ENCODE measurements at regions not wholly inside any gene's neighbourhood (a gene's known extent, or its start where the extent isn't known, plus 50 kb on each side); places are given as distances from the start of the nearest gene placed in this dataset.
"Not testable (repeated sequence)": the region's sequence is repeated elsewhere in the genome, so short reads cannot be mapped to it uniquely, and the experiment has no call there.

DNA sequence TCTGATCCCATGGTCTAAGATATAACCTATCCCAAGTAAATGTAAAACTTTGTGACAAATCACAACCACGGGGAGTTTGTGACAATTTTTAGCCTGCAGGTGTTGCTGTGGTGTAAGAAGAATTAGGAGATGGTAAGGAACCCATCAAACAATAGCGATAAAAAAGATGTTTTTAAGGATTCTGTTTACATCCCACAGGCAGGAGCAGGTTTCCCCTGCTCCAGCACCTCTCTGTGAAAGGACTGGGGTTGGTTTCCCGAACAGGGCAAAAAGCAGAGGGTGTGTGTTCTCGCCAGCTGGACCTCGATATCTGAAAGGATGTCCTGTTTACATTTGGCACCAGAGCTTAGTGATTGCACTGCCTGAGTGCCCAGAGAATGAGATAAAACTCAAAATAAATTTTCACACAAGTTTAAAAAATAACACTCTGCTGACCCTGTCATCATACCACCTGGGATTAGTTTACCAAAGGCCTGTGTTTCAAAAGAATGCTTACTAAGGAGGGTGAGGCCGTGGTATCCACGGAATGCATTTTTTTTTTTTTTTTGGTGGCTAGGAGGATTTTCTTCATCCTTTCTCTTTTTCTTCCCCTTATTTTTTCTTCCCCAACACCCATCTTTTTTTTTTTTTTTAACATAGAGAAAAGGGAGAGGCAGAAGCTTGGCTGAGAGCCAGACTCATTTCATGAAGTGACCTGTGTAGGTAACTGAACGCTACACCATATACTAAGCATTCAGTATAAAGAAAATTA lies 151.8 kb upstream of the DPH6 start:
- no peak for DNase-seq

DNA sequence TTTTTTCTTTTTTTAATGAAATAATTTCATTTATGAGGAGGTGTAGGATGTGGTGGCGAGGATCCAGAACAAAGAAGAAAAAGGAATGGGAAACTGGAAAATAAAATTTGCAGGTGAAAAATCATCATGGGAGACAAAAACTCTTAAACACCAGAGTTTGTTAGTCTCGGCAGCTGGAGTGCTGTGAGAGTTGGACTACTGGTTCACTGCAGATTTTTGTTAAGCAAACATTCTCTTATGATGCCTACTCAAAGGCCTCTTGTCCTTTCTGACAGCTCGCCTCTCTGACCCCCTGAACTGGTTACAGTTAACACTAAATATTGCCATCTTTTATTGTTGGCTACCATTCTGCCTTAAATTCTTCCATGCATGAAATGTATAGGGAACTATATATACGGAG lies 152.4 kb upstream of the DPH6 start:
- no peak for DNase-seq

DNA sequence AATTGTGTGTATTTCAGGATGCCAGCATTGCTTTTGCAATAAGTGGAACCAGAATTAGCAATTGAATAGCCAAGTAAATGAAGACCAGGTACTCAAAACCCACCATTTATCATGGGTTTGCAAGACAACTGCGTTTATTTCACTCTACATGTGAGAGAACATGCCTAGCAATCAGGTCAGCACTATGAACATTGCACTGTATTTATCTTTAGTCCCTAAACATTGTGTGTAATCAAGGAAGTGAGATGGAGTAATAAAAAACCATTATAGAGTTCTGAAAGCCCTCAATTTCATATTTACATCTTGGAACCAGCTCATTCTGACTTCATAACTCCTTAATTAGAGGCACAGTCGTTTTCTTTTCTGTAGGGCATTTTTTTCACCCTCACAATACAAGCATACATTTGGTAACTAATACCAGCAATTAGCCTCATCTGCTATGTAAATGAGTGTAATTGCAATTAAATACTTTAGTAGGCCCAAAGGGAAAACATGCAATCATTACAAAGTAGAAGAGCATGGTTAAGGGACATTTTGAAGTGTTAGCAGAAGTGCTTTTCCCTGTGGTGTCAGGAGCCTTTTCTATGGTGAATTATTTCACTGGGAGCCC lies 153.1 kb upstream of the DPH6 start:
- no peak for DNase-seq

DNA sequence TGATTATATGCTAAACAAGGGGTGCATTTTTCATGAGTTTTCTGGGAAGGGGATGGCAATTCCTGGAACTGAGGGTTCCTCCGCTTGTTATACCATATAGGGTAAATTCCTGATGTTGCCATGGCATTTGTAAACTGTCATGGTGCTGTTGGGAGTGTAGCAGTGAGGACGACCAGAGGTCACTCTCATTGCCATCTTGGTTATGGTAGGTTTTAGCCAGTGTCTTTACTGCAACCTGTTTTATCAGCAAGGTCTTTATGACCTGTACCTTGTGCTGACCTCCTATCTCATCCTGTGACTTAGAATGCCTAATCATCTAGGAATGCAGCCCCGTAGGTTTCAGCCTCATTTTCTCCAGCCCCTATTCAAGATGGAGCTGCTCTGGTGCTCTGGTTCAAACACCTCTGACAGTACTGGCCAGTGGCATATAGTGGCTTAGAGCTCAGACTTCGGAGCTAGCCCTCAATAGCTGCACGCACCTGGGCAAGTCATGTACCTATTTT lies 154.2 kb upstream of the DPH6 start:
- not testable (repeated sequence) for DNase-seq

DNA sequence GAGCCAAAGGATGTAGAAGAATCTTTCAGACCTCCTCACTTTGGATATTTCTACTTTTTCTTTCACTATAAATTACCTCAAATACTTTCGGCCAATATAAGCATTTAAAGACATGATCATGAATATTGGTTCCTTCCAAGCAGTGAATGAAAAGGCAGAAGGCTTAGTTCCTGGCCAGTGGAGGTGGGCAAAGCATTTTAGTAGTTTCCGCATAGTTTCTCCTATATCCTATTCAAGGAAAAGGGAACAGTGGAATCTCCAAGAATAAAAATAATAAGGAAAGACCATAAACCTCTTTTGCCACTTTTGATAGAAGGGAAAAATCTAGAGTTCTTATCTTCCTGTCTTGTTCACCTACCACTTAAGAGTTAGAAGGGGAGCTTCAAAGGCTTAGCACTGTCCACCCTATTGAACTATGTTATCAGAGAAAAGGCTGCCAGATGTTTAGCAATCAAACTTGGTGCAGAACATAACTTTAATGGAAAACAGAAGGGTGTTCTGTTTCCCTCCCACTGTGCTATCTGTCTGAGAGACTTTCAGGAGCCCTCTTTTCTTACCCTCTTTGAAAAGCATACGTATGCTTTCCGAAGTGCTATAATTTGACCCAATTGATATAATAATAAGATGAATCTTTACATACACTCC lies 155.6 kb upstream of the DPH6 start:
- no peak for DNase-seq

DNA sequence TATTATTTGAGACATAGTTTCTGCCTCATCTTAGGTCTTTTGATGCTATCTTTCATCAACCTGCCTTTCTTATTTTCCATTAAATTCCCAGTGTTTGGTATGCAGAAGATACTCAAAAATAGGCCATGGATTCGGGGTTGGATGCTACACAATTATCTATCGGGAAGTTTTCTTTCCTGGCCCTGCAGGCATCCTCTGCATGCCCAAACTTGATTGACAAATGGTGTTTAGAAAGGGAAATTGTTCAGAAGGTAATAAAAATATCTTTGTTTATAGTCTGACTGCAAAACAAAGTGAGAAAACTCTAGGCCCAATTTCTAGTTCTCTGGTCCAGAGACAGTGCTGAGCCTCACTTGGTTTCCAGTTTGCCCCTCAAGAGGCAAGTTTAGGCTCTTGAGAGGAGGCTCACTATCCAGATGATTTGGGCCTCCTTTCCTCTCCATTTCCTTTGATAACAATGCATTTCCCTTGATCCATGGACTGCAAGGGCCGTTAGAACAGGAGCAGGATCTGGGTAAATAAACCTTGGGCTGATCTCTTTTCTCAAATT lies 157.1 kb upstream of the DPH6 start:
- no peak for DNase-seq

DNA sequence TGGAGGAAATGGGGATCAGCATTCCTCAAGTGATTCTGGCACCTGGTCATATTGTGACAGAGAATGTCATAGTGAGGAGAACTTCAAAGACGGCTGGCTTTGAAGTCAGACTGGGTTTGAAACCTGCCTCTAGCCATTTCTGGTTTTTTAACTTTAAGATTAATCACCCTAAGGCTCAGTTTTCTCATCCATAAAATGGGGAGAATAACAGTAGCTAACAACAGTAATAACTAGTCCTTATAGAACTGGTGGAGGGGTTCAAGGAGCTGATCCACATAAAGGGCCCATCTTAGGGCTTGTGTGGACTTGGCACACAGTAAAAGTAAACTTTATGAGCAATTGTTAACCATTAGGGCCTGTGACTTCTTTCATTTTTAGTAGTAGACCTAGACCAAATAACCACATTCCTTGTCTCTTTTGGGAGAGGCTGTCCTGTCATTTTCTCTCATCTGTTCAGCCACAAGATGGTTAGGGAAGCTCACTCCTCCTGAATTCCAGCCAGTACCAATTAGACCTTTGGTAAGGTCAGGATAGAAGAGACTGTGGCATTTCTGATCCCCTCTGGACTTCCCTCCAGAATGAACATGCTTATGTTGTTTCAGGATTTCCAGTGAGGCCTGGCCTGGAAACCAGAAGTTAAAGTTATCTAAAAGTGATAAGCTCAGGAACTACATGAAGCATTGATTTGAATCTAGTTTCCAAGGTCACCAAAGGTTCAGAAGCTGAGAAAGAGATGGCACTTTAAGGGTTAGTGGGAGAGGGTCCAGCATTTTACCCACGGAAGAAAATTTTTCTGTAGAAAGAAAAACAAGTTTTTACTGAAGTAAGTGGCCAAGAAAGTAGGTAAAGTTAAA lies 159.3 kb upstream of the DPH6 start:
- no peak for DNase-seq

DNA sequence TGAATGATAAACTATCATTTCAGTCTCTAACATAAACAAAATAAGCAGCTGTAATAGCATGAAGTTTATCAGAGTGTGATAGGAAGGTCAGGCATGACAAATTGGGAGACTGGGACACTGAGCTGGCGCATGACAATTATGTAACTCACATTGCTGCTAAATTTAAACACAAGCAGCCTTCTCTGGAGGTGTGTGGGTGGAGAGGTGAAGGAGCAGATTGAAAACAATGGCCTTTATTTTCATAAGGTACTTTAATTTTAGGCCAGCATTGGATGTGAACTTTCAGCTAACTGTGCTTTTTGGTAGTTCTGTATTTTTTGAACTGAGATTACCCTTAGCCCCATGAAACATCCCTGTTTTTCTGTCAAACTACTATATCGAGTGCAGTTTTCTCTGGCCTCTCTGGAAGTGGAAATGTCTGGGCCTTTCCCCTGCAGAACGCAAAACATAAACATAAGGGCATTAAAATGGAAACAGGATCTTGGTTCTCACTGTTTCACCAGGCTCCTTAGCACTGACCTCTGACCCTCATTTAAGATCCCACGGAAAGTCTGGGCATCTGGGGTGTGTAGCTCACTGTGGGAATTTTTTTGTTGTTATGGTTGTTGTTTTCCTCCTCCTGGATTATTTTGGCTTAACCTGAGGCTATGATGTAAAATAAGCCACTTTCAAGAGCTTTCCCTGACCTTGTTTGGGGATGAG lies 160.1 kb upstream of the DPH6 start:
- no peak for DNase-seq

DNA sequence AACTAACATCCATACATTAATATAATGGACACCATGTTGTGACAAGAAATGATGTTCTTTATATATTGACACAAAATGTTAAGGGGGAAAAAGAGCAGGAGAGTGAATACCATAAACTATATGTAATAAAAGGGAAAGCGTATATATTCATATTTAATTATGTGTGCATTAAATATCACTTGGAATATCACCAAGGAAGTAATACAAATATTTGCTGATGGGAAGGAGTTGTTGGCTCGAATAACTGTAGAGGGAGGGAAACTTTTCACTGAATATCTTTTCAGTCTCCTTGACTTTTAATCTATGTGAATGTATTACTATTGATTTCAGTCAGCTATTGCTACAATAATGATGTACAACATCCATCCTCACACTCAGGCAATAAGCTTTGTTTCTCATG lies 167.0 kb upstream of the DPH6 start:
- no peak for DNase-seq

DNA sequence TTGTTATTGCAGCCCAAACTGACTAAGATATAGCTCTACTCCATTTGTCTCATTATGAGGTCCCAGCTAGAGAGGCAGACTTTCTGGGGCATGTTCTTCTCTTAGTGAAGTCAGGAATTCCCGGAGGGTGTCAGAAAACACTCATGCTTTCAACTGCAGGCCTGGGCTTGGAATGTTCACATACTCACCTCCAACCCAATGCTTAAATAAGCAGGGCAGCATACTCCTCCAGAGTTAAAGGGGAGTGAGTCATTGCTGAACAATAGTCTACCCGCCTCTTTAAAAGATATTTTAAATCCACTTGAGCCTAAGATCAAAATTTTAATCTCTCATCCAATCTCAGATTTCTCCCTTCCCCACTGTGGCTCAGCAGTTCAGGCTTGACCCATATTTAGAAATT lies 167.8 kb upstream of the DPH6 start:
- DNase-seq = no peak

DNA sequence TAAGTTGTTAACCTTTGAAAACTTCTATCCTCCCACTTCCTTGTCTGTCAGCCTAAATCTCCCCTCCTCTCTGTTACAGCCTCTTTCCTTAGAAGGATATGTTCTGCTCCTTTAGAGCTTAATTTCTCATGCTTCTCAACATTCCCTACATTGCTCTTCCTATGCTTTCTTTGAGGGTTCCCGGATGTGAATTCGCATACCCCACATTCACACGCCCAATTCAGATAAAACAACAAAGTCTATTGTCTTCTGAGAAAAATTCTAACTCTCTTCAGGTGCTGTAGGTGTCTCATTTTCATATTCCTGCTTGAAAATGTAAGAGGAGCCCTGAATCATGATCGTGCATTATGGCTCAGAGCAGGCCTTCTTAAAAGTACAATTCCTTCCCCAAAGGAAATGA lies 171.8 kb upstream of the DPH6 start:
- no peak for DNase-seq

DNA sequence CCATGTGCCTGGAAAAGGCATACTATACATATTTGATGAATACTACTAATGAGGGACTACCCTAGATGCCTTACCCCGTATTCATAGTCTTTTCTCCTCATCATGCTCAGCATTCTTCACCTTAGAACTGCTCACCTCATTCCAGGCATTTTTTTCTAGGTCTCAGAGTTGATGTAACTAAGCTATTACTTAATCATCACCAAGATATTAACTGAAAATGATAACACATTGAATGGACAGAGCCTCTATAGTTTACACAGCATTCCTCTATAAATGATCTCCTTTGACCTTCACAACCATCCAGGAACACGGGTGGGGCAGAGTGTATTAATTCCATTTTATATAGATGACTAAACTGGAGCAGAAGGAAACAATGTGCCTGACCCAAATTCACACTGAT lies 174.1 kb upstream of the DPH6 start:
- no peak for DNase-seq

DNA sequence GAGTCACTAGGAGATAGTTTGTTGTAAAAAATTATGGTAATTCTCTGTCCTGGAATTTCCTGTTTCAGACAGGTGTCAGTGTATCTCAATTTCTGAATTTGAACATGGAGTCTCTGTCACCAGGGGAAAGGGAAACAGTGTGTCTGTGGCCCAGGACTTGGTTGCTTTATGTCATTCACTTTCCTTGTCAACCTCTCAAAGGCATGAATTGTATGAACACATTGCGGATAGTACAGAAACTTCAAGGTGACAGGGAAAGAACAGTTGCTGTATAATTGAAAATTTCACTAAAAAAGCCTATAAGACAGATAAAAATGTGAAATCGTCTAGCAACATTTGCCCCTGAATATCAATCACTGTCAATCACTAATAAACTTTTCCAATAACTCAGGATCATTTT lies 175.0 kb upstream of the DPH6 start:
- DNase-seq = no peak

DNA sequence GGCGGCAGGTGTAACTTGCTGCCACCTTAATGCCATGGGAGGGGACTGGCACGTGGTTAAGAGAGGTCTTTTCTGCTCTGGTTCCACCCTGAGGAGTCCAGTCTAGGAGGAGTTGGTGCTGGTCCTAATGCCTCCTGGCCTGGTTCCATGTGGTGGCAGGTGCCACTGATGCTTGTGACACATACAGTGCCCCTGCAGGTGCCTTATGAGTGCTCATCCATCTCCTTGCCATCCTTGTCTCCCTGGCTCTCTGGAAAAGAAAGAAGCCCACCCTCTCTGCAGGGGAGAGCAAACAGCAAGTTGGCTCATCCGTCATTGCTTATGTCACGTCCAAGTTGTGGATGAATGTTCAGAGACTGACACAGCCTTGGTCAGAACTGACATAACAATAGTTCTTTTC lies 175.8 kb upstream of the DPH6 start:
- no peak for DNase-seq

DNA sequence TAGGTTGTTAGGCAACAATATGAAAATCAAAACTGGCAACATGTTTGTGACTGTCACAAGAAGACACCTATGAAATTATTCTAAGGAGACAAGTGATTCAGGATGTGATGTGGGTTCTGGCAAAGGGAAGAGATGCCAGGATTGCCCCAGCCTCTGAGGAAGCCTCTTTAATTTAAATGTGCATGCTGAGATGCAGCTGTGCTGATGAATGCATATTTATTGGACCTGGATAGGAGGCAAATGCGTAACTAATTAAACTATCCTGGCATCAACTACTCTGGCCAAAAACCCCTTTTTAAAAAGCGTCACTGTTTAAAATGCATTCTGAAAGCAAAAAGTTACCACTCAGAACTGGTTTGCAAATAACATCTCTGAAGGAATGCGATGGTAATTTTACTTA lies 176.5 kb upstream of the DPH6 start:
- DNase-seq = no peak

DNA sequence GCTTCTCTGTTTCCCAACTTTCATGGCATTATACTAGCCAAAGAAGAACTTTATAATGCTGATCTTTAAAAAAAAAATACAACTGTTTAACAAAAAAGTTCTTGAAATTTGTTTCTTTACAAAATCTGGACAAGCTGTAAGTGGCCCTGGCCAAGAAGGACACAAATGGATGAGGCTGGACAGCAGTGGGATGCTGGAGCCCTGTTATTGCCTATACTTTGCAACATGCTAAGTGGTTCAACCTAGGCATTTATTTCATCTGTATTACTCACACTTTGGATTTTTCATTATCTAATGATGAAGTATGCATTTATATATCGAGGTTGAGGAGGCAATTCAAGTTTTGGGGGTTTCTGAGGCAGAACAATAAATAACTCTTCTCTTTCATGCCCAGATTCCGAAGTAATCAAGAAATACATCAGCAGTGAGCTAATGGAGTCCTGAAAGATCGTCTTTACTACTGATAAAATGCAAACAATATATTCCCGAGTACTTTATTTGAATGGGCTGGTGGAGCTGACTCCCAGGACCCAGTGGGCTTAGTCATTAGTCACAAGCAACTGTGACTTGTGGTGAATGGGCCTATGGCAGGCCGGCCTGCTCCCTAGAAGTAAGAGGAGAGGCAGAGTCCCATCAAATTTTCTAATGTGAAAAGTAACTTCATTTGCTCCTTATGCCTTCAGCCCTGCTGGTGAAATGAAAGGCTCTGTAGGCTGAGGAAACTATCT lies 177.3 kb upstream of the DPH6 start:
- no peak for DNase-seq

DNA sequence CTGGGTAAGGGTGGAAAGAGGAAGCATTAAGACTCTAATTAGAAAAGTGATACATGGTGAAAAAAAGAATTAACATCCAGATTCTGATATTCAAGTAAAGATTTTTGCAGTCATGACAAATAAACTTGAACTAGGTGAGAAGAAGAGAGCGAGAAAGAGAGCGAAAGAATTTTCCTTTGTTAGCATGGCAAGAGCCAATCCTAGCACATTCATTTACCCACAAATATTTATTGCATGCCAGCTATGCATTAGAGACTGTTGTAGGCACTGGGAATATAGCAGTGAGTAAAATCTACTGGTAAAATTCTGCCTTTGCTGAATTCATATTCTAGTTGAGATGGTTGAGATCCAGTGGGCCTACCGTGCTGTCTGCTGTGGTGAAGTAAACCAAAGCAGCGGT lies 177.9 kb upstream of the DPH6 start:
- no peak for DNase-seq

DNA sequence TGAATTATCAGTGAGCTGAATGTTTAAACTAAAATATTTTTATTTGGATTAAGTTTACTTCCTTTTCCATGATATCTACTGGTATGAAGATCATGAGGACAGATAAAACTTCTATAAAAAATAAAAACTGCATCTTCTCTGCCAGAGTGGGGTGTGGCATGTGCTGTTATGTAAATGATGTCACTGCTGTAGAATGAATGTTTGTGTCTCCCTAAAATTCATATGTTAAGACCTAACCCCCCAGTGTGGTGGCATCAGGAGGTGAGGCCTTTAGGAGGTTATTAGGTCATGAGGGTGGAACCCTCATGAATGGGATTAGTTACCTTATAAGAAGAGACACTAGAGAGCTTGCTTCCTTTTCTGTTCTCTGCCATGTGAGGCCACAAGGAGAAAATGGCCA lies 178.7 kb upstream of the DPH6 start:
- DNase-seq = no peak

DNA sequence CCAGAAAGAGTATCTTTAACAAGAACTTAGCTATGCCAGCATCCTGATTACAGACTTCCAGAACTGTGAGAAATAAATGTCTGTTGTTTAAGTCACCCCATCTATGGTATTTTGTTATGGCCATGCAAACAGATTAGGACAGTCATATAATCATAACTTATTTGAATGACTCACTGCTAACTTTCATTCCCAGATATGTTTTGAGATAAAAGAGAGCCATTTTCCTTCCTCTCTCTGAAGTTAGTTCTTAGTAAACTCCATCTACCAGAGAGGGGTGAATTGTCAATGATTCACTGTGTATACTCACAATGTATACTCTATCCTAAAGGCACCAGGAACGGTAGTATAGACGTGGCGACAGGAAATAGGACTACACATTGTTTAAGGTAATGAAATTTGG lies 179.4 kb upstream of the DPH6 start:
- DNase-seq = no peak

DNA sequence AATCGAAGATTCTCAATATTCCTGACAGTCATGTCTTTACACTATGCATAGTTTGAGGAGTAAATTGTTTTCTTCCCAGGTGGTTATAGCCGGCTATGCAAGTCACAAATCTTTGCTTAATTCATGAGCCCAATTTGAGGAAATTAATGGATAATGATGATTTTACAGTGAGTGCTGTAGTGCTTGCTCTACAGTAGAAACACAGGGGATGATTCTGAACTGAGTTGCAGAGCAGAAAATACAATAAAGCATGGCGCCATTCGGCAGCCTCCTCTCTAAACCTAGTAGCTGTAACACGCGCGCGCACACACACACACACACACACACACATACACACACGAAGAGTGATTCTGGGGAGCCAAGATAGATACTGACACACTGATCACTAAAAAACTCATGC lies 181.7 kb upstream of the DPH6 start:
- no peak for DNase-seq

DNA sequence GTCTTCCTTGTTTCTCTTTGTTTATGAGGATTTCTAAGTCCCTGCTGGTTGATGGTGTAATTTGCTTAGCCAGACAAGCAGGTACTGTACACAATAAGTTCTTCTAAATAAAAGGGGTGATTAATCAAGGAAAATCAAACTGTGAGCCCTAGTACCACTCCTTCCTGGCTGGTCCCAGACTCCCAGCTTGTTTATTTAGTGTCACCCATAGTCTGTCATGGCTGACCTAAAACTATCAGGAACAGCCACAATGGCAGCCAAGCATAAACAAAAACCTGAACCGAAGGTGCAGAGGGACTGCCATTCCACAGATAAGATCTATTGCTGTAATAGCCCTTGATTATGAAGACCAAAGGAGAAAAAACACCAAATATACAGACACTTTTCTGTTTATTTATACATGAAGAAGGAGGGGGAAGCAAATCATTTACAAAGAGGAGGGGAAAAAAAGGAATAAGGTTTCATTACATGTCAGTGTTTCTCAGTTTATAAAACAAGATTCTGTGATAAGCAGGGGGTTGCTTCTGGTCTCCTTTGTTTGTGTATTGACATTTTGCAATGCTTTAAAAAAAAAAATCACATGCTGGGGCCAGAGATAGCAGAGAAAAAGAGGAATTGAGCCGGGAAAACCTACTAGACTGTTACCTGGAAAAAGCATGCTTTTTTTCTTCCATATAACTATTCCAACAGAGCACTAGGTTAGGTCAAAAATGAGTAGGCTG lies 182.4 kb upstream of the DPH6 start:
- DNase-seq = no peak
